PC-3 (cell line): ENCODE measurements at regions not wholly inside any gene's neighbourhood (a gene's known extent, or its start where the extent isn't known, plus 50 kb on each side); places are given as distances from the start of the nearest gene placed in this dataset.
A peak's percentile ranks its signal among the peaks of the same experiment; 100 is the strongest.

ENCODE experiments used
- ATAC-seq: fragments of 200-7000 bp; cut with Tn5 transposase; 2 replicates; pipeline ENCODE4 v1.9.1; 2020; ENCODE audit warnings: mild to moderate bottlenecking, moderate library complexity
- BruUV-seq: library from RNA; stranded (reverse); fragments of 400-500 nt; replicated peaks from 2 replicates; lab custom pipeline; 2021; lab: Mats Ljungman, UMichigan
- CTCF ChIA-PET: fragments of 300-600 bp; sonication (Branson Sonifier 250); formaldehyde crosslinking; loops from one replicate; lab custom pipeline; 2022; ENCODE audit warnings: antibody characterized with exemption; lab: Charles Lee
- POLR2A ChIA-PET: fragments of 300-600 bp; sonication (Branson Sonifier 250); formaldehyde crosslinking; loops from one replicate; lab custom pipeline; 2022; ENCODE audit warnings: antibody characterized with exemption; ENCODE audit not compliant: unreplicated experiment; lab: Charles Lee
- DNase-seq: peaks from one replicate; pipeline ENCODE4 v3.0.0-alpha.2; 2015
- H2AFZ ChIP-seq: fragments of 300-600 bp; sonication (generic); 2 replicates; pipeline ENCODE4 v1.6.0; 2016; ENCODE audit warnings: antibody characterized with exemption, low read length
- H3F3A ChIP-seq: fragments of 300-600 bp; sonication (generic); one replicate; pipeline ENCODE4 v1.6.0; 2017; ENCODE audit warnings: antibody characterized with exemption, low read length, control low read depth, mild to moderate bottlenecking; ENCODE audit not compliant: unreplicated experiment
- H3K27ac ChIP-seq: fragments of 300-600 bp; sonication (generic); 2 replicates; pipeline ENCODE4 v1.5.1; 2016; ENCODE audit warnings: mild to moderate bottlenecking, low read length
- H3K27me3 ChIP-seq: fragments of 300-600 bp; sonication (generic); 2 replicates; pipeline ENCODE4 v1.6.1; 2016; ENCODE audit warnings: low read length, mixed read lengths
- H3K36me3 ChIP-seq: fragments of 300-600 bp; sonication (generic); 2 replicates; pipeline ENCODE4 v1.6.1; 2016; ENCODE audit warnings: low read depth, mixed run types, low read length, mixed read lengths
- H3K4me1 ChIP-seq: fragments of 300-600 bp; sonication (generic); 2 replicates; pipeline ENCODE4 v1.5.1; 2016; ENCODE audit warnings: low read length; ENCODE audit not compliant: insufficient read depth
- H3K4me2 ChIP-seq: fragments of 300-600 bp; sonication (generic); 2 replicates; pipeline ENCODE4 v1.6.0; 2016; ENCODE audit warnings: low read length
- H3K4me3 ChIP-seq: fragments of 300-600 bp; sonication (generic); 2 replicates; pipeline ENCODE4 v1.5.1; 2016; ENCODE audit warnings: mild to moderate bottlenecking, low read length, mixed read lengths
- H3K79me2 ChIP-seq: fragments of 300-600 bp; sonication (generic); 2 replicates; pipeline ENCODE4 v1.6.1; 2017; ENCODE audit warnings: low read length, mixed read lengths
- H3K9ac ChIP-seq: fragments of 300-600 bp; sonication (generic); 2 replicates; pipeline ENCODE4 v1.6.0; 2016; ENCODE audit warnings: mild to moderate bottlenecking, low read length
- H3K9me2 ChIP-seq: fragments of 300-600 bp; sonication (generic); replicated peaks from 2 replicates; pipeline ENCODE4 v1.6.1; 2016; ENCODE audit warnings: mixed run types, low read length, mixed read lengths
- H3K9me3 ChIP-seq: fragments of 300-600 bp; sonication (generic); 2 replicates; pipeline ENCODE4 v1.6.1; 2016; ENCODE audit warnings: low read length, mixed read lengths
- H4K20me1 ChIP-seq: fragments of 300-600 bp; sonication (generic); 2 replicates; pipeline ENCODE4 v1.6.1; 2016; ENCODE audit warnings: low read length, mixed read lengths
- CTCF ChIP-seq: fragments of 300-600 bp; sonication (generic); conservative IDR thresholded peaks from 2 replicates; pipeline ENCODE4 v1.5.1; 2017; ENCODE audit warnings: antibody characterized with exemption, low read depth, mild to moderate bottlenecking, low read length
- EZH2 ChIP-seq: fragments of 300-600 bp; sonication (generic); IDR thresholded peaks from one replicate; pipeline ENCODE4 v1.6.1; 2017; ENCODE audit warnings: antibody characterized with exemption, mild to moderate bottlenecking, low read length; ENCODE audit not compliant: unreplicated experiment
- EZH2phosphoT487 ChIP-seq: fragments of 300-600 bp; sonication (generic); IDR thresholded peaks from 2 replicates; pipeline ENCODE4 v1.6.1; 2018; ENCODE audit warnings: mild to moderate bottlenecking, antibody characterized with exemption, low read length, borderline replicate concordance
- intact Hi-C: fragments of 100-400 bp; cut with micrococcal nuclease; formaldehyde crosslinking; loops from 2 replicates; pipeline ENCODE4 v1.9.0; 2023

- H3K9ac ChIP-seq, result no peak overlapping the region
These were observed 362.3 kb downstream of the FAM170A start for GRCh38 chr5:119991625-119992024.

GRCh38 chr5:119996128-119996527, 366.8 kb downstream of the FAM170A start:
- ChIA-PET CTCF (no interaction called here), POLR2A (no interaction called here)
- no peaks in the 10 kb centered on the region for H3K9me2 ChIP-seq
- DNase-seq, result peak; percentile 37
- H3K4me1 ChIP-seq, result no peaks in the 10 kb centered on the region
- H3K4me2 ChIP-seq, result no peak overlapping the region
- intact Hi-C loops, result no loop called here
- no peak overlapping the region for H3K4me3 ChIP-seq
- peak; percentile 74 for ATAC-seq
- H2AFZ ChIP-seq, result no peak overlapping the region
- no peaks in the 10 kb centered on the region for H3K79me2 ChIP-seq
- BruUV-seq, result no TSS peak
- no peaks in the 10 kb centered on the region for H3K36me3 ChIP-seq
- H3K9me3 ChIP-seq, result no peaks in the 10 kb centered on the region
- no peak for TF ChIP-seq CTCF
- no peak for TF ChIP-seq EZH2phosphoT487
- TF ChIP-seq EZH2, result no peak
- H3F3A ChIP-seq, result no peaks in the 10 kb centered on the region
- no peak overlapping the region for H3K27ac ChIP-seq
- H4K20me1 ChIP-seq, result no peaks in the 10 kb centered on the region
- H3K27me3 ChIP-seq, result no peaks in the 10 kb centered on the region
- H3K9ac ChIP-seq, result no peak overlapping the region

More at GRCh38 chr5:119991625-119992024, 362.3 kb downstream of the FAM170A start:
- ATAC-seq (no peak), DNase-seq (no peak)
- BruUV-seq, result no TSS peak
- no peaks in the 10 kb centered on the region for H3K27me3 ChIP-seq
- no peaks in the 10 kb centered on the region for H3F3A ChIP-seq
- H3K4me2 ChIP-seq, result no peak overlapping the region
- H3K4me3 ChIP-seq, result no peak overlapping the region
- H3K27ac ChIP-seq, result no peak overlapping the region
- no peaks in the 10 kb centered on the region for H3K4me1 ChIP-seq
- no peaks in the 10 kb centered on the region for H3K9me3 ChIP-seq
- no peak for TF ChIP-seq EZH2phosphoT487
- no peak for TF ChIP-seq CTCF
- no peak for TF ChIP-seq EZH2
- H3K9me2 ChIP-seq, result no peaks in the 10 kb centered on the region
- intact Hi-C loops, result no loop called here
- no peaks in the 10 kb centered on the region for H4K20me1 ChIP-seq
- no peaks in the 10 kb centered on the region for H3K79me2 ChIP-seq
- no peaks in the 10 kb centered on the region for H3K36me3 ChIP-seq
- no peak overlapping the region for H2AFZ ChIP-seq
- ChIA-PET POLR2A (no interaction called here), CTCF (no interaction called here)

GRCh38 chr5:120007598-120007997, 378.2 kb downstream of the FAM170A start:
- Histone ChIP-seq H3F3A (no peaks in the 10 kb centered on the region), H2AFZ (no peak overlapping the region), H3K4me2 (peak overlapping the region; percentile 50), H4K20me1 (no peaks in the 10 kb centered on the region), H3K4me3 (no peak overlapping the region), H3K9me2 (no peaks in the 10 kb centered on the region), H3K9me3 (no peaks in the 10 kb centered on the region), H3K9ac (no peak overlapping the region), H3K79me2 (no peaks in the 10 kb centered on the region), H3K27ac (peak overlapping the region; percentile 61), H3K27me3 (no peaks in the 10 kb centered on the region), H3K36me3 (no peaks in the 10 kb centered on the region), H3K4me1 (peaks cover 14% of the 10 kb centered on the region)
- intact Hi-C loops, result loop anchor here (5.0 kb wide), 1 partner anchor 130 kb away; no protein-coding TSS in a partner anchor
- ATAC-seq, result peak; percentile 92
- POLR2A ChIA-PET, result no interaction called here
- peak; percentile 75 for DNase-seq
- CTCF ChIA-PET, result no interaction called here
- TF ChIP-seq EZH2 (no peak), EZH2phosphoT487 (no peak), CTCF (no peak)
- no TSS peak for BruUV-seq
